SKM-1 treated with dmso at 0.1 percent for 144 hours (cell line): ENCODE measurements at regions not wholly inside any gene's neighbourhood (a gene's known extent, or its start where the extent isn't known, plus 50 kb on each side); places are given as distances from the start of the nearest gene placed in this dataset.

ENCODE experiments used
- DNase-seq: peaks from one replicate; lab custom pipeline; 2025; ENCODE audit not compliant: unreplicated experiment; lab: John Stamatoyannopoulos, UW

DNA sequence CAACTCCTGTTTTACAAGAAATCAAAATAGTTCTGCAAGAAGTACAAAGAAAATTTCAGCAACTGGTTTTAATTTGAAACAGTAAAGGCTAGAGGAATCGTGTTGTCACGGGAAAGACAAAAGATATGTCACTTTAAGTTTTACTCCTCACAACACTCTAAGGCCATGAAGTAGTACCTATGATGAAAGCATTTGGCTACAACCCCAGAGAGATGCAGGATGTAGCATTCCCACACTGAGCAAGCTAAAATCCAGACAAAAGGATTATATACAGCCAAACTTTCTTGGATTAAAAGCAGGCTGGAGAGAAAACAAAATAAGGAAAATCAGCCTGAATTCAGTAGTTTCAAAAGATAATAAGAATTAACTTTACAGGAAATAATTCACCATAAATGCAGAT, 245.5 kb upstream of the STEAP1 start:
- DNase-seq: no peak

DNA sequence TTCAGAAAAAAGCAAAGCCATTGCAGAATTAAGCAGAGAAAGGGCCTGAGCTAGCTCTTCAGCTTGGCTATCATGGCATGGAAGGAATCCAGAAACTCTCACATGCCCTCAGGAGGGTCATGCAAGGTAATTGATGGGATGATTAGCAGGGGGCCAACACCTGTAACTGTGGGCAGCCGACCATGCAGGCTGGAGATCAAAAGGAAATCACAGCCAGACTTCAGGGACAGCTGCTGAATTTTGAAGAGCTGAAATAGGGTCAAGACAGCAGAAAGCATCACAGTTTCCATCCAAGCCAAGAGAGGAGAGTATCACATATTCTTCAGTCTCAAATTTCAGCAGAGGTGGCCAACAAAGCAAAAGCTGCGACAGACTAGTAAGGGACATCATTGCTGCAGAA, 239.6 kb upstream of the STEAP1 start:
- DNase-seq: no peak

- no peak for DNase-seq
Observed at GRCh38 chr7:89926194-89926593, 228.1 kb upstream of the STEAP1 start.

- no peak for DNase-seq
Observed at GRCh38 chr7:89926701-89927100, 227.6 kb upstream of the STEAP1 start.

DNA sequence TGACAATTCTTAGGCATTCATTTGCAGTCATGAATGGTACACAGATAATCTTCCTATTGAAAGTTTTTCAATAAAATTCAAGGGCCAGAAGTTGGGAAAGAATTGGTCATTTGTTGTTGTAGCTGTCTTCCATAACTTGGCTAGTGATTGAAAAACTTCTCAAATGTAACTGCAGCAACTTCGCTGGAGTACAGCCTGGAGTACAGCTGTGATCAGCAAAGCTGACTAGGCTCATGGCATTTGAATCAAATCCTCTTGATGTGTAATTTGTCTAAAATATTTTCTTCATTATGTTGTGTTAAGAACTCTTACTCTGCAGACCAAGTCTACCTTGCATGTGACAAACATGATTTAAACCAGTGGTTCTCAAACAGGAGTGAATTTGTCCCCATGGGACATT, 226.5 kb upstream of the STEAP1 start:
- DNase-seq: no peak

- DNase-seq: no peak
Observed at GRCh38 chr7:89928451-89928850, 225.8 kb upstream of the STEAP1 start.

DNA sequence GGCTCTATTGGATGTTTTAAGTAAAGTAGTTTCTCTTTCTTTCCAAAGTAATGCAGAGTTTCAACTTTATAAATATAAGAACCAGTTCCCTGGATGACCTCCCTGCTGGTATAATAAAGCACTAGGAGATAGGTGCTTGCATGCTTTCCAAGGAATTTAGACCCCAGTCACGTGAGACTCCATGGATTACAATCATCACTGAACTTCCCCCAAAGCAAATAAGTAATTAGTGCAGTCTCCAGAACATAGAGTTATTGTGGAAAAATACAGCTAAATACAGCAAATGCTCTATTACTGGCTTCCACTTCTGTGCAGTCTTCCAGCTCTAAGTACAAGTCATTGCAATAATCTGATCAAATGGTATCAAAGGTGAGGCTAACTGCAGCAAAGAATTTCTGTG, 220.2 kb upstream of the STEAP1 start:
- DNase-seq: no peak

- DNase-seq: no peak
Observed at GRCh38 chr7:89943525-89944050, 210.7 kb upstream of the STEAP1 start.

DNA sequence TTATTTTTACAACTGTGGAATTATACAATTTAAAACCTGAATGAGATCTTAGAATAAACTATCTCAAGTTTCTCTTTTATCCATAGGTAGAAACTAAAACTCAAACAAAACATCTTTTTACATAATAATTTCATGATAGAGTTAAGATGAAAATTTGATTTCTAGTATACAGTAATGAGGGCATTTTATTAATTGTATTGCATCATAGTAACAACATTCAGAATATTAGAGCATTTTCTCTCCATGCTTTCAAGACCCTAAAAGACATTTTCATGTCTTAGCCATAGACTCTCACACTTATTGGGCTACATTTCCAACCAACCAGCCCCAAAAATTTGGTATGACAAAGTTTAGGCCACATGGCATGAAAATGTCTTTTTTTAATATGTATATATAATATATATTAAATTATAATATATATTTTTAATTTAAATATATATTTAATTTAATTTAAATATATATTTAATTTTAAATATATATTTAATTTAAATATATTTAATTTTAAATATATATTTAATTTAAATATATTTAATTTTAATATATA, 195.7 kb upstream of the STEAP1 start:
- DNase-seq: no peak

- DNase-seq: no peak
Observed at GRCh38 chr7:89966067-89966664, 188.1 kb upstream of the STEAP1 start.

- DNase-seq: no peak
Observed at GRCh38 chr7:89975577-89975976, 178.7 kb upstream of the STEAP1 start.

- no peak for DNase-seq
Observed at GRCh38 chr7:89987665-89988064, 166.6 kb upstream of the STEAP1 start.

DNA sequence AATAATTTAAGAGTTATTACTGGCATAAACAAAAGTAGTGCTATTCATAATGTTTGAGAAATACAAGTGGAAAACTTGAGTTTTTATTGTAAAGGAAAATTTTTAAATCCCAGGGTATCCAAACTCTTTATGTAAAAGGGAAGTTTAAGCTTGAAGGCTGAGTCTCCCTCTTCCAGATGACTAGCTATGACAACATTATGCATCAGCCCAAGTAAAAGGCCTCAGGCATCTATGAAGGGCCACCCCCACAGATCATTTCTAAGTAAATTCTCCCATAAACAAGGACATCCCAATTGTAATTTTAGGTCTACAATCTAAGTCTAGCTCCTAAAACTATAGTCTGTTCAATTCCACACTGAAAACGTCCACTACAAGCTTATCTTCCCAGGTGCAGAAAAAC, 166.2 kb upstream of the STEAP1 start:
- DNase-seq: no peak

DNA sequence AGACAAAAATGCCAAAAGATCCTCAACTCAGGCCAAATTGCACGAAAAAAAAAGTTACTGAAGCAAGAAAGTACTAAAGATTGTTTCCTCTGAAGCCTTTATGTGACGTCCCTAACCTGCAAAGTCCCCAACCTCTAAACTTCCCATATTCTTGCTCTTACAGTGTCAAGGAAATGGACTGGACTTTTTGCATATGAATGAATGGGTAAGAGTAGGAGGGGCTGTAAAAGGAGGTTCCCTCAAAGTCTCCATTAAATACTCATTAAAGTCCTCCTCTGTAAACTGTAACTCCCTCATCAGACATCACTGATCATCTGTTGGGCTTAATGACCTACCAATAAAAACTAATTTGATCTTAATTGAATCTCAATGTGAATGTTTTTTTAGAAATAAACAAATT, 164.8 kb upstream of the STEAP1 start:
- no peak for DNase-seq

DNA sequence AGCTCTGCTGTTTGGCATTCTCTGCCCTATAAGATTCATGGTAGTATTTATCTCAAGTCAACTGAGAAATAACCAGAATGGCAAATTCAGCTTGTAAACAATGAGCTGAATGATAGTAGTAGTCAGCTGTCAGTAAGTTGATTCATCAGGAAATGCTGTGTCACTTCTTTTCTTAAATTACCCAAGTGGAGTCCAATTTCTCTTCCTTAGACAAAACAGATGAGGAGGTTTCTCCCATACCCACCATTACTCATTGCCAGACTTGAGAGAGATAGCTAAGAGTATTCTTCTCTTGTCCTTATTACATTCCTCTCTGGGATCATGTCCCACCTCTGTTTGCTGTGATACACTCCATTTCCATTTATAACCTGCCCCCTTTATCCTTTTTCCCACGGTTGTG, 159.8 kb upstream of the STEAP1 start:
- DNase-seq: no peak

GRCh38 chr7:89998554-89998953, 155.7 kb upstream of the STEAP1 start:
- DNase-seq: no peak

DNA sequence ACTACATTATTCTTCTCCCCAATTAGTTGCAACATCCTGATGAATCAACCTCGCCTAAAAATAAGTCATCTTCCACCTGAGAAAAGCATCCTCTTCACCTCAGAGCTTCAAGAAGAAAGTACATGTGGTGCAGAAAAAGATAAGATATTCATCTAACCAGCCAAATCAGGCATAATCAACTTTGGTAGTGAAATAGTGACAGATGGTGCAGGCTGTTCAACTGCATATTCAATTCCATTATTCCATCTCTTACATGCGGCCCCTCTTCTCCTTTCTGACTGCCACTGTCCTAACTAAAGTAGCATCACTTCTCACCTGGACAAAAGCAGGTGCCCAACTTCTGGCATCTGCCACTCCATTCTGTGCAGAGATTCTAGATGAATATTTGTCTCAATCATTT, 148.4 kb upstream of the STEAP1 start:
- no peak for DNase-seq

DNA sequence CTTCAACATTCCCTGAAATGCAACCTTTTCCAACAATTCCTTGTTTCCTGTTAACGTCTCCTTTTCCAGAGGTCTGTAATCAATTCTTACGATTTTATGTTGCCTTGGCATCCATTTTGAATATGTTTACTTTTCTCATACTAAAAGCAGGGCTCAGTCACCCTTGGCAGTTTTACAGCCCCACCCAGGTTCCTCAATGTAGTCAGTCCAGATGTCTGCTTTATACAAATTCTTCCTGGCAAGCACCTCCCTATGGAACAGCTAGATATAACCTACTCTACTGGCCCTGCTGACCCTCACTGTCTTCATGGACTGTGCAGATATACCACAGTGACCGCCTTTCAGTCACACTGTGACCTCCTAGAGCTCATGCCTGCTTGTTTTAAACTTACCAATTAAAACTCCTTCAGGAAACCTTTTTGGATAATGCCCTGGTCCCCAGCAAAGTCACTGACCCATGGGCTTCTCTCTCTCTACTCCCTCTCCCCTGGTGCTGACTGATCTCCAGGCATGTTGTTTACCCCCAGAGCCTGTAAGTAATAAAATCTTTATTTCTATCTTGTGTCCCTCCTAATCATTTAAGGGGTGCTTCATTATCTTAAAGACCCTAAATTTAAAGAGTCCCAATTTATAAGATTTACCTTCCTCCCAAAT, 147.1 kb upstream of the STEAP1 start:
- no peak for DNase-seq

DNA sequence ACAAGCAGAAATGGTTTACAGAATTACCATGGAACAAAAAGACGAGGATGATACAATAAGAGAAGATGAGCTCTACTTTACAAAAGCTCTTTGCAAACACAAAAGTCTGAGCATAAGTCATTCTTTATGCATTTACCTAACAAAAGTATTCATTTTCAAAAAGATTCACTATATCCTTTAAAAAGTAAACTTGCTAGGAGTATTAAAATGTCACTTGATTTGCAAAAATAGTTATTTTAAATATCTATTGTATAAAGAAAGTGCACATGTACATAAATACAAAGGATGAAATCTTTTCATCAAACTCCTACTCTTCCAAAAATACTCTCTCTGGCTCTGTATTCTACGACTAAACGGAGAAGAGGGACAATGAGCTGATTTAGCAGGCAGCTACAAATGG, 146.4 kb upstream of the STEAP1 start:
- no peak for DNase-seq

GRCh38 chr7:90022213-90022612, 132.1 kb upstream of the STEAP1 start:
- DNase-seq: no peak

- peak; percentile 2 for DNase-seq
Observed at GRCh38 chr7:90025771-90026170, 128.5 kb upstream of the STEAP1 start.

GRCh38 chr7:90033850-90034249, 120.4 kb upstream of the STEAP1 start:
- no peak for DNase-seq

DNA sequence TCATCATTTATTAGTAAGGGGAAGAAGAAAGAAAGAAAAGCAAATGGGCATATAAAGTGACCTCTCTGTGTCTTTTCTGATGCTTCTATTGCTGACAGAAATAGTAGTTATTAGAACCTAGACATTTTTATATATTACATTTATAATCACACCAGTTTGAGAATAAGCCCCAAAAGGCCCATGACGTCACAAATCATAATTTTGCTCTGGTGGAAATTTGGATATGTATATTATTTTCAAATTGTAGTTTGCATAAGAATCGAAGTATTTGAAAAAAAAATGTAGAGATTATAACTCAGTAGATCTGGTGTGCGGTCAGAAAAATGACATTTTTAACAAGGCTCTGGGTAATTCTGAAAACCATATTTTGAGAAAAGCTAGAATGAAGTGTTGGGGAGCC, 101.2 kb upstream of the STEAP1 start:
- no peak for DNase-seq
